Fibroblast of mammary gland (primary cell): ENCODE measurements at regions not wholly inside any gene's neighbourhood (a gene's known extent, or its start where the extent isn't known, plus 50 kb on each side); places are given as distances from the start of the nearest gene placed in this dataset.

ENCODE experiments used
- DNase-seq: peaks from one replicate; pipeline ENCODE4 v3.0.0-alpha.2; 2010; ENCODE audit warnings: low read depth
- H3K4me3 ChIP-seq: 2 replicates; pipeline ENCODE4 v1.5.1; 2011; ENCODE audit warnings: low read depth, mild to moderate bottlenecking, low read length, moderate library complexity; ENCODE audit not compliant: control insufficient read depth
- CTCF ChIP-seq: conservative IDR thresholded peaks from 2 replicates; pipeline ENCODE4 v1.5.1; 2011; ENCODE audit warnings: low read depth, low read length, inconsistent platforms; ENCODE audit not compliant: control insufficient read depth, insufficient read depth

DNA sequence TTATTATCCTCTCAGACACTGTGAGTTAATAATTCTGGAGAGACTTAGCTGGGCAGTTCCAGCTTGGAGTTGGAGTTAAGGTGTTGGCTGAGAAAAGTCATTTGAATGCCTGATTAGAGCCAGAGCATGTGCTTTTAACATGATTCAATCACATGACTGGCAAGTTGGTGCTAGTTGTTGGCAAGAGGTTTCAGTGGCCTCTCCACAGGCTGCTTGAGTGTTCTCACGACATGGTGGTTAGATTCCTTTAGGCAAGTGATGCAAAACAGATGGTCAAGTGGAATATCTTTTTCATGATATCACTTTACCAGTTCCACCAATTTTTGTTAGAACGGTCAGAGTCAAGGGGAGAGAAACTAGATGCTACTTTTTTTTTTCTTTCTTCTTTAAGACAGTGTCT, 262.7 kb upstream of the FN1 start:
- peak; percentile 99 for DNase-seq
- no peak for TF ChIP-seq CTCF
- no peak overlapping the region for H3K4me3 ChIP-seq

DNA sequence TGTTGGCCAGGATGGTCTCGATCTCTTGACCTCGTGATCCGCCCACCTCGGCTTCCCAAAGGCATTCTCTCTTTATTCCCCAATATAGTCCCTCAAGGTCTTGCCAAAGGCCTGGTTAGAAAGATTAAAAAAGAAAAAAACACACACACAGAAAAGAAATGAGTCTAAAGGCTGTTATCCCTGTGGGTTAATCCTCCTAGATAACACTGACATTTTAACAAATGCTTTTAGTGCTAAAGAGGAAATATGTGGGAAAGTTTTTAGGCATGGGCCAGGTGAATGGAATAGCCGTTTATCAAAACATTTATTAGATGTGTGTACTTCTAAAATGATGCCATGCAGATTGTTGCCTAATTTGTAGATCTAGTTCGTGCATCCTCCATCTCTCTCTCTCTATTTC, 261.6 kb upstream of the FN1 start:
- no peak for TF ChIP-seq CTCF
- no peak for DNase-seq
- no peak overlapping the region for H3K4me3 ChIP-seq

DNA sequence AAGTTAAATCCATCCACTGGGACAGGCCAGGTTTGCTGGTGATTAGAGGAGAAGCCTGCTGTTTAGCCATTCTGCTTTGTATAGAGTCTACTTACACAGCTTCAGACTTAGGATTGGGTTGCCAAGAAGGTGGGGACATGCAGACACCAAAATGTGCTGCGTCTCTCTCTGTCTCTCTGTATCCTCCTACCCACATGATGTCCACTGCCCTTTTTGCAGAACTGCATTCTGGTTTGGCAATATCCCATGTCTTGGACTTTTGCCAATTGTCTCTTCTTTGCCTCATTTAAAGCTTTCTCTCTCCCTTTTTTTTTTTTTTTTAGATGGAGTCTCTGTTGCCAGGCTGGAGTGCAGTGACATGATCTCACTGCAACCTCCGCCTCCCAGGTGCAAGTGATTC, 261.1 kb upstream of the FN1 start:
- no peak overlapping the region for H3K4me3 ChIP-seq
- no peak for DNase-seq
- no peak for TF ChIP-seq CTCF

DNA sequence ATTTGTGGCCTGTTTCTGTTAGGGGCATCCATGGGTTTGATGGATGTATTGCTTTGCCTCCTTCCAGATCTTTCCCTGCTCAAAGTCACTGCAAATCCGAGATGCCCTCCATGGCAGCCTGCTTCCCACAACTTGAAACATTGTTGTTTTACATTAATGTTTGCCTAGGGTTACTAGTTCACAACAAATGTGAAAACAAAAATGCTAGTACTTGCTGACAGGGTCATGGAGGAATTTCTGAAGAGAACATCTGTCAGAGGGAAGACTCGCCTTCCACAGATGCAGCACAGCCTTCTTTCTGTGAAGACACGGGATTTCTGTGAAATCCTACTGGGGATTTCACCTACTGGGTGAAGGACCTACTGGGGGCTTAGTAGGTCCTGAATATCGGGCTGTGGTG, 260.0 kb upstream of the FN1 start:
- no peak for DNase-seq
- H3K4me3 ChIP-seq: no peak overlapping the region
- TF ChIP-seq CTCF: no peak

GRCh38 chr2:215693999-215694580, 258.2 kb upstream of the FN1 start:
- no peak for TF ChIP-seq CTCF
- DNase-seq: no peak
- H3K4me3 ChIP-seq: no peak overlapping the region

- TF ChIP-seq CTCF: no peak
- DNase-seq: peak; percentile 91
- H3K4me3 ChIP-seq: no peak overlapping the region
Measured at GRCh38 chr2:215693193-215693998, 257.5 kb upstream of the FN1 start.
